ENCODE measurements at regions not wholly inside any gene's neighbourhood (a gene's known extent, or its start where the extent isn't known, plus 50 kb on each side); places are given as distances from the start of the nearest gene placed in this dataset.

DNA sequence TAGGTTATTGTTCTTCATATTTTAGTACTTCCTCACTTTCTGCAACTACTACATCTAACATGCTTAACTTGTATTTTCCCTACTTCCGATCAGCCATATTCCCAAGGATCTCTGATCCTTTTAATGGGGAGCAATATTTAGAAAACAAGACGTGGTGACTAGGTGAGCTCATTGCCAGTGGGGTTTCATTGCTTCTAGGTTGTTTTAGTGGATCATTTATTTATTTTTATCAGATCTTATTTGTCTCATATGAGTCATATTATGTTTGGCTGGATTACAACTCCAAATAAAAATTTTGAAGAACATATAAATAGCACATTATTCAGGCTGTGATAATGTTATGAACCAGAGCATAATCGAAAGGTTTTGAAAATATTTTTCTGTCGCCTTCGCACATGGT is 480.9 kb upstream of the TMEFF2 start:
- no peaks in the 10 kb centered on the region for H3K36me3 ChIP-seq (ENCODE audit: control insufficient read depth in 2 of 4, insufficient read depth in 4 of 4, low read length in 3 of 4)
- no peak overlapping the region for H3K9ac ChIP-seq (replicated peaks in 1 of 4; ENCODE audit: extremely low read depth in 1 of 4, low read depth in 3 of 4, low read length in 3 of 4)
- no peaks in the 10 kb centered on the region for H3K79me2 ChIP-seq (ENCODE audit: control insufficient read depth in 1 of 2, insufficient read depth in 2 of 2, low read length in 2 of 2)
- H3K4me1 ChIP-seq (replicated peaks in 1 of 4; ENCODE audit: control insufficient read depth in 3 of 4, insufficient read depth in 4 of 4, low read length in 3 of 4): no peaks in the 10 kb centered on the region
- no peaks in the 10 kb centered on the region for H3K79me1 ChIP-seq (ENCODE audit: low read depth, low read length)
- ChIA-PET POLR2A (ENCODE audit: partially characterized antibody) (no interaction called here), CTCF (ENCODE audit: partially characterized antibody) (interaction anchor here (0.6 to 1.3 kb wide), 2 partner anchors 60 to 74 kb away, joined by 3 read pairs; no protein-coding TSS in a partner anchor)
- DNase-seq (ENCODE audit: low read depth in 1 of 2, low spot score in 2 of 2): no peak
- H2BK5ac ChIP-seq (ENCODE audit: low read depth, low read length): no peak overlapping the region
- H3K18ac ChIP-seq (ENCODE audit: extremely low read depth, low read length): no peak overlapping the region
- H2AFZ ChIP-seq (ENCODE audit: low read length): no peak overlapping the region
- H4K20me1 ChIP-seq (replicated peaks in 1 of 2; ENCODE audit: control insufficient read depth in 1 of 2, insufficient read depth in 2 of 2, low read length in 2 of 2): no peaks in the 10 kb centered on the region
- H3K9me3 ChIP-seq (ENCODE audit: insufficient read depth in 2 of 2, low read depth in 1 of 2, low read length in 1 of 2): no peaks in the 10 kb centered on the region
- no peak overlapping the region for H2BK12ac ChIP-seq (ENCODE audit: low read depth, low read length)
- H2BK120ac ChIP-seq (replicated peaks; ENCODE audit: low read depth, low read length): no peak overlapping the region
- no peak overlapping the region for H2AK5ac ChIP-seq (ENCODE audit: low read depth, low read length)
- H3K14ac ChIP-seq (ENCODE audit: insufficient read length): no peak overlapping the region
- no peak for FAIRE-seq
- H2BK20ac ChIP-seq (ENCODE audit: low read length): no peak overlapping the region
- H3K27ac ChIP-seq (ENCODE audit: low read depth, low read length): no peak overlapping the region
- H3K4ac ChIP-seq (replicated peaks; ENCODE audit: insufficient read length, low read depth, low read length): no peak overlapping the region
- H3K23ac ChIP-seq (ENCODE audit: insufficient read length): no peak overlapping the region
- 96% methylated on average over 5 of the region's 5 CpGs; no CpG with 5 or more reads in 1 of the 2 experiments for WGBS, 2 experiments (ENCODE audit: extremely low coverage in 1 of 2, insufficient coverage in 1 of 2, insufficient read length in 1 of 2, insufficient replicate concordance in 2 of 2, low coverage in 1 of 2, low lambda C conversion rate in 2 of 2, missing lambda C conversion rate in 1 of 2)
- no peaks in the 10 kb centered on the region for H3K27me3 ChIP-seq (replicated peaks in 1 of 4; ENCODE audit: control insufficient read depth in 3 of 4, extremely low read depth in 1 of 4, insufficient read depth in 3 of 4, low read length in 3 of 4)
- no peak overlapping the region for H2BK15ac ChIP-seq (ENCODE audit: low read length)
- H3K56ac ChIP-seq (replicated peaks; ENCODE audit: insufficient read length, low read depth, low read length): no peak overlapping the region
- no peak overlapping the region for H3K4me3 ChIP-seq (ENCODE audit: extremely low read depth in 1 of 4, insufficient read depth in 2 of 4, low read depth in 3 of 4, low read length in 4 of 4)
- H4K8ac ChIP-seq (ENCODE audit: extremely low read depth, insufficient read depth, low read length): no peak overlapping the region
- no peak overlapping the region for H3K4me2 ChIP-seq (ENCODE audit: insufficient read depth in 1 of 2, low read depth in 2 of 2, low read length in 2 of 2)
- no peaks in the 10 kb centered on the region; the same call in 1 of the 2 replicates for H3K23me2 ChIP-seq (ENCODE audit: low read depth, low read length)
- H4K91ac ChIP-seq (replicated peaks; ENCODE audit: insufficient read length, low read length): no peak overlapping the region
- no peak overlapping the region for H4K5ac ChIP-seq (ENCODE audit: insufficient read length, low read depth, low read length)
- TF ChIP-seq POU5F1 (IDR thresholded peaks at IDR 0.05; ENCODE audit: low read depth, low read length): no peak
- TF ChIP-seq BACH1 (IDR thresholded peaks at IDR 0.05; ENCODE audit: low read length): no peak
- no peak for TF ChIP-seq TAF7 (optimal IDR thresholded peaks at IDR 0.05; ENCODE audit: borderline replicate concordance, low read depth, low read length)
- no peak for TF ChIP-seq SIN3A (conservative IDR thresholded peaks at IDR 0.05 in 1 of 2, IDR thresholded peaks at IDR 0.05 in 1 of 2; ENCODE audit: low read depth in 1 of 2, low read length in 2 of 2)
- TF ChIP-seq SIX5 (IDR thresholded peaks at IDR 0.05; ENCODE audit: low read depth, low read length): no peak
- TF ChIP-seq, protein P1, sequence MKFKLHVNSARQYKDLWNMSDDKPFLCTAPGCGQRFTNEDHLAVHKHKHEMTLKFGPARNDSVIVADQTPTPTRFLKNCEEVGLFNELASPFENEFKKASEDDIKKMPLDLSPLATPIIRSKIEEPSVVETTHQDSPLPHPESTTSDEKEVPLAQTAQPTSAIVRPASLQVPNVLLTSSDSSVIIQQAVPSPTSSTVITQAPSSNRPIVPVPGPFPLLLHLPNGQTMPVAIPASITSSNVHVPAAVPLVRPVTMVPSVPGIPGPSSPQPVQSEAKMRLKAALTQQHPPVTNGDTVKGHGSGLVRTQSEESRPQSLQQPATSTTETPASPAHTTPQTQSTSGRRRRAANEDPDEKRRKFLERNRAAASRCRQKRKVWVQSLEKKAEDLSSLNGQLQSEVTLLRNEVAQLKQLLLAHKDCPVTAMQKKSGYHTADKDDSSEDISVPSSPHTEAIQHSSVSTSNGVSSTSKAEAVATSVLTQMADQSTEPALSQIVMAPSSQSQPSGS (IDR thresholded peaks at IDR 0.05; ENCODE audit: low read length): no peak
- no peak for TF ChIP-seq HDAC6 (IDR thresholded peaks at IDR 0.05; ENCODE audit: low read depth, low read length)
